Neuronal stem cell (in vitro differentiated cells): ENCODE measurements at regions not wholly inside any gene's neighbourhood (a gene's known extent, or its start where the extent isn't known, plus 50 kb on each side); places are given as distances from the start of the nearest gene placed in this dataset.

Source experiments
- DNase-seq: peaks from one replicate; pipeline ENCODE4 v3.0.0-alpha.2; 2013; ENCODE audit warnings: low spot score
- H2AFZ ChIP-seq: one replicate; pipeline ENCODE4 v1.6.1; 2013; ENCODE audit warnings: mild to moderate bottlenecking, low read length, inconsistent platforms
- H2AK5ac ChIP-seq: 2 replicates; pipeline ENCODE4 v1.6.1; 2013; ENCODE audit warnings: low read depth, mild to moderate bottlenecking, inconsistent platforms, low read length, moderate library complexity, mixed read lengths
- H2BK120ac ChIP-seq: 2 replicates; pipeline ENCODE4 v1.6.1; 2013; ENCODE audit warnings: low read depth, mild to moderate bottlenecking, inconsistent platforms, low read length, moderate library complexity, mixed read lengths
- H2BK12ac ChIP-seq: one replicate; pipeline ENCODE4 v1.6.1; 2013; ENCODE audit warnings: low read length, inconsistent platforms
- H2BK15ac ChIP-seq: 2 replicates; pipeline ENCODE4 v1.6.1; 2013; ENCODE audit warnings: mild to moderate bottlenecking, low read length, inconsistent platforms, mixed read lengths
- H2BK5ac ChIP-seq: one replicate; pipeline ENCODE4 v1.6.1; 2013; ENCODE audit warnings: inconsistent platforms, mild to moderate bottlenecking, low read length, moderate library complexity
- H3K14ac ChIP-seq: one replicate; pipeline ENCODE4 v1.6.1; 2013; ENCODE audit warnings: low read length, inconsistent platforms
- H3K18ac ChIP-seq: 2 replicates; pipeline ENCODE4 v1.6.1; 2013; ENCODE audit warnings: low read length, inconsistent platforms
- H3K23ac ChIP-seq: 2 replicates; pipeline ENCODE4 v1.6.1; 2013; ENCODE audit warnings: low read depth, mild to moderate bottlenecking, mixed read lengths, low read length, inconsistent platforms; ENCODE audit not compliant: poor library complexity
- H3K27ac ChIP-seq: replicated peaks from 3 replicates; pipeline ENCODE4 v1.5.1; 2013; ENCODE audit warnings: low read length, inconsistent platforms
- H3K27me3 ChIP-seq, 3 experiments: 2 replicates each; pipeline ENCODE4 v1.6.1; 2013; ENCODE audit warnings: low read length in 3 of 3, mild to moderate bottlenecking in 2 of 3, inconsistent platforms in 1 of 3, low read depth in 1 of 3, mixed read lengths in 1 of 3, moderate library complexity in 1 of 3; ENCODE audit not compliant: control insufficient read depth in 3 of 3, insufficient read depth in 3 of 3
- H3K36me3 ChIP-seq, 2 donors: replicated peaks in 1 of 2; 2 replicates each; pipeline ENCODE4 v1.6.1; 2013; ENCODE audit warnings: low read length in 2 of 2; ENCODE audit not compliant: control insufficient read depth in 2 of 2, insufficient read depth in 2 of 2
- H3K4ac ChIP-seq: 2 replicates; pipeline ENCODE4 v1.6.1; 2013; ENCODE audit warnings: inconsistent platforms, mild to moderate bottlenecking, low read length, moderate library complexity
- H3K4me1 ChIP-seq, 2 donors: 1 replicate in 1 of 2; 2 replicates in 1 of 2; pipeline ENCODE4 v1.6.1; 2013; ENCODE audit warnings: low read length in 2 of 2, low read depth in 1 of 2; ENCODE audit not compliant: control insufficient read depth in 2 of 2, insufficient read depth in 1 of 2
- H3K4me2 ChIP-seq: one replicate; pipeline ENCODE4 v1.6.1; 2013; ENCODE audit warnings: mild to moderate bottlenecking, low read length, inconsistent platforms; ENCODE audit not compliant: insufficient read depth, poor library complexity, severe bottlenecking
- H3K4me3 ChIP-seq, 2 donors: 2 replicates each; pipeline ENCODE4 v1.5.1; 2013; ENCODE audit warnings: low read length in 2 of 2, mild to moderate bottlenecking in 2 of 2, inconsistent platforms in 1 of 2, moderate library complexity in 1 of 2
- H3K79me1 ChIP-seq: one replicate; pipeline ENCODE4 v1.6.1; 2013; ENCODE audit warnings: low read depth, mild to moderate bottlenecking, inconsistent platforms, low read length, moderate library complexity
- H3K9ac ChIP-seq: one replicate; pipeline ENCODE4 v1.6.1; 2013; ENCODE audit warnings: mild to moderate bottlenecking, low read depth, low read length, inconsistent platforms; ENCODE audit not compliant: poor library complexity
- H3K9me3 ChIP-seq, 2 donors: replicated peaks in 1 of 2; 2 replicates each; pipeline versions ENCODE3 to v1.6.1; 2013; ENCODE audit warnings: low read length in 2 of 2, mild to moderate bottlenecking in 2 of 2, inconsistent platforms in 1 of 2, low read depth in 1 of 2, mixed read lengths in 1 of 2, moderate library complexity in 1 of 2; ENCODE audit not compliant: control insufficient read depth in 2 of 2, insufficient read depth in 1 of 2
- H4K8ac ChIP-seq: one replicate; pipeline ENCODE4 v1.6.1; 2013; ENCODE audit warnings: low read depth, mild to moderate bottlenecking, inconsistent platforms, low read length, moderate library complexity
- H4K91ac ChIP-seq: one replicate; pipeline ENCODE4 v1.6.1; 2013; ENCODE audit warnings: low read length, low read depth, mild to moderate bottlenecking, inconsistent platforms; ENCODE audit not compliant: poor library complexity
- WGBS, 2 donors: extraction: QIAGEN DNeasy Blood & Tissue Kit; methylation state at CpG; one replicate each; pipeline ENCODE4 v1.1.7; 2013; ENCODE audit warnings: missing lambda C conversion rate in 2 of 2, mixed read lengths in 1 of 2; ENCODE audit not compliant: insufficient read length in 2 of 2, insufficient replicate concordance in 1 of 2; ENCODE audit errors: extremely low coverage in 2 of 2; 5-methylcytosine and 5-hydroxymethylcytosine counted together

GRCh38 chr7:124422081-124422480 is 343.5 kb downstream of the GPR37 start:
- Histone ChIP-seq H3K14ac (no peak overlapping the region), H3K9me3 (no peaks in the 10 kb centered on the region), H3K27me3 (no peaks in the 10 kb centered on the region), H3K4me2 (no peak overlapping the region), H3K18ac (no peak overlapping the region), H3K23ac (no peak overlapping the region), H3K4me3 (no peak overlapping the region), H3K4me1 (no peaks in the 10 kb centered on the region), H3K79me1 (no peaks in the 10 kb centered on the region), H4K91ac (no peak overlapping the region), H2AFZ (no peak overlapping the region), H3K4ac (no peak overlapping the region), H2BK12ac (no peak overlapping the region), H2BK5ac (no peak overlapping the region), H2BK120ac (no peak overlapping the region), H3K9ac (no peak overlapping the region), H3K27ac (no peak overlapping the region), H4K8ac (no peak overlapping the region), H2AK5ac (no peak overlapping the region), H2BK15ac (no peak overlapping the region), H3K36me3 (no peaks in the 10 kb centered on the region)
- no CpG with 5 or more reads among the region's 3 CpGs for WGBS, 2 donors
- no peak for DNase-seq

GRCh38 chr7:124420367-124420766 is 345.2 kb downstream of the GPR37 start:
- Histone ChIP-seq H3K18ac (no peak overlapping the region), H3K4me2 (no peak overlapping the region), H2AFZ (no peak overlapping the region), H3K4me3 (no peak overlapping the region), H3K27me3 (no peaks in the 10 kb centered on the region), H2AK5ac (no peak overlapping the region), H3K9ac (no peak overlapping the region), H3K9me3 (no peaks in the 10 kb centered on the region), H4K8ac (no peak overlapping the region), H3K4me1 (no peaks in the 10 kb centered on the region), H2BK12ac (no peak overlapping the region), H3K36me3 (no peaks in the 10 kb centered on the region), H3K79me1 (no peaks in the 10 kb centered on the region), H2BK5ac (no peak overlapping the region), H4K91ac (no peak overlapping the region), H3K27ac (no peak overlapping the region), H3K23ac (no peak overlapping the region), H3K14ac (no peak overlapping the region), H3K4ac (no peak overlapping the region), H2BK15ac (no peak overlapping the region), H2BK120ac (no peak overlapping the region)
- WGBS, 2 donors, result no CpG with 5 or more reads among the region's 2 CpGs
- DNase-seq, result no peak

- H3K4me1 ChIP-seq, result peaks cover 0 to 13% of the 10 kb centered on the region in 2 donors
- H2AFZ ChIP-seq, result no peak overlapping the region
- no peak overlapping the region for H3K4ac ChIP-seq
- H3K4me3 ChIP-seq, result no peak overlapping the region
- H3K23ac ChIP-seq, result no peak overlapping the region
- no peaks in the 10 kb centered on the region for H3K9me3 ChIP-seq
- H2BK12ac ChIP-seq, result no peak overlapping the region
- H3K79me1 ChIP-seq, result no peaks in the 10 kb centered on the region
- no peaks in the 10 kb centered on the region for H3K27me3 ChIP-seq
- H4K8ac ChIP-seq, result no peak overlapping the region
- no peak overlapping the region for H2BK15ac ChIP-seq
- no peak overlapping the region for H3K27ac ChIP-seq
- H3K18ac ChIP-seq, result no peak overlapping the region
- H3K36me3 ChIP-seq, result no peaks in the 10 kb centered on the region
- no peak overlapping the region for H3K4me2 ChIP-seq
- no peak overlapping the region for H3K9ac ChIP-seq
- no peak overlapping the region for H2BK120ac ChIP-seq
- no peak for DNase-seq
- H2AK5ac ChIP-seq, result no peak overlapping the region
- WGBS, 2 donors, result no CpG with 5 or more reads among the region's 3 CpGs
- H4K91ac ChIP-seq, result no peak overlapping the region
- no peak overlapping the region for H2BK5ac ChIP-seq
- H3K14ac ChIP-seq, result no peak overlapping the region
Observed at GRCh38 chr7:124413029-124413428, 352.6 kb downstream of the GPR37 start.

GRCh38 chr7:124412531-124412930 is 353.1 kb downstream of the GPR37 start:
- Histone ChIP-seq H2BK12ac (no peak overlapping the region), H3K27me3 (no peaks in the 10 kb centered on the region), H2BK120ac (no peak overlapping the region), H3K18ac (no peak overlapping the region), H2AK5ac (no peak overlapping the region), H3K14ac (no peak overlapping the region), H3K23ac (no peak overlapping the region), H3K4me2 (no peak overlapping the region), H3K27ac (no peak overlapping the region), H3K4me3 (no peak overlapping the region), H2BK15ac (no peak overlapping the region), H2BK5ac (no peak overlapping the region), H3K79me1 (no peaks in the 10 kb centered on the region), H3K9me3 (no peaks in the 10 kb centered on the region), H3K9ac (no peak overlapping the region), H4K91ac (no peak overlapping the region), H2AFZ (no peak overlapping the region), H3K36me3 (no peaks in the 10 kb centered on the region), H3K4me1 (peaks cover 0 to 13% of the 10 kb centered on the region in 2 donors), H3K4ac (no peak overlapping the region), H4K8ac (no peak overlapping the region)
- WGBS, 2 donors, result no CpG with 5 or more reads among the region's 6 CpGs
- no peak for DNase-seq
